ENCODE measurements at regions not wholly inside any gene's neighbourhood (a gene's known extent, or its start where the extent isn't known, plus 50 kb on each side); places are given as distances from the start of the nearest gene placed in this dataset.

GRCh38 chr6:22642254-22642653 is 72.9 kb downstream of the HDGFL1 start:
- no peak overlapping the region for H3K4me2 ChIP-seq (ENCODE audit: low read depth, low read length, poor library complexity, severe bottlenecking)
- H3K36me3 ChIP-seq (ENCODE audit: insufficient read depth, low read length): no peaks in the 10 kb centered on the region
- H3K27me3 ChIP-seq (ENCODE audit: insufficient read depth, low read length, poor library complexity, severe bottlenecking): no peaks in the 10 kb centered on the region
- no peak for TF ChIP-seq CTCF (conservative IDR thresholded peaks at IDR 0.05; ENCODE audit: low read length)
- TF ChIP-seq EZH2phosphoT487 (IDR thresholded peaks at IDR 0.05; ENCODE audit: borderline replicate concordance): no peak
- no peaks in the 10 kb centered on the region for H4K20me1 ChIP-seq (ENCODE audit: insufficient read depth, low read length, poor library complexity, severe bottlenecking)
- H3K79me2 ChIP-seq (ENCODE audit: insufficient read depth, low read length): no peaks in the 10 kb centered on the region
- no peak overlapping the region for H3K4me3 ChIP-seq (ENCODE audit: low read length, poor library complexity, severe bottlenecking)
- H3K4me1 ChIP-seq (ENCODE audit: insufficient read depth, low read length, poor library complexity, severe bottlenecking): no peaks in the 10 kb centered on the region
- no peaks in the 10 kb centered on the region for H3K9me3 ChIP-seq (ENCODE audit: insufficient read depth, low read depth, low read length)
- H3K9ac ChIP-seq (ENCODE audit: low read depth, low read length, poor library complexity, severe bottlenecking): no peak overlapping the region
- no peak overlapping the region for H2AFZ ChIP-seq (ENCODE audit: low read length)
- H3K9me2 ChIP-seq (replicated peaks; ENCODE audit: low read depth, low read length): no peaks in the 10 kb centered on the region
- H3F3A ChIP-seq (ENCODE audit: low read depth): no peaks in the 10 kb centered on the region

- H3K27me3 ChIP-seq (ENCODE audit: insufficient read depth, low read length, poor library complexity, severe bottlenecking): no peaks in the 10 kb centered on the region
- no peak overlapping the region for H3K9ac ChIP-seq (ENCODE audit: low read depth, low read length, poor library complexity, severe bottlenecking)
- H3K4me1 ChIP-seq (ENCODE audit: insufficient read depth, low read length, poor library complexity, severe bottlenecking): no peaks in the 10 kb centered on the region
- H3K36me3 ChIP-seq (ENCODE audit: insufficient read depth, low read length): no peaks in the 10 kb centered on the region
- H3K9me2 ChIP-seq (replicated peaks; ENCODE audit: low read depth, low read length): no peaks in the 10 kb centered on the region
- no peaks in the 10 kb centered on the region for H4K20me1 ChIP-seq (ENCODE audit: insufficient read depth, low read length, poor library complexity, severe bottlenecking)
- no peaks in the 10 kb centered on the region for H3K79me2 ChIP-seq (ENCODE audit: insufficient read depth, low read length)
- H2AFZ ChIP-seq (ENCODE audit: low read length): no peak overlapping the region
- no peak overlapping the region for H3K4me3 ChIP-seq (ENCODE audit: low read length, poor library complexity, severe bottlenecking)
- no peak overlapping the region for H3K4me2 ChIP-seq (ENCODE audit: low read depth, low read length, poor library complexity, severe bottlenecking)
- H3F3A ChIP-seq (ENCODE audit: low read depth): no peaks in the 10 kb centered on the region
- no peak for TF ChIP-seq EZH2phosphoT487 (IDR thresholded peaks at IDR 0.05; ENCODE audit: borderline replicate concordance)
- TF ChIP-seq CTCF (conservative IDR thresholded peaks at IDR 0.05; ENCODE audit: low read length): no peak
- no peaks in the 10 kb centered on the region for H3K9me3 ChIP-seq (ENCODE audit: insufficient read depth, low read depth, low read length)
These were observed 74.4 kb downstream of the HDGFL1 start for GRCh38 chr6:22643780-22644179.

GRCh38 chr6:22647719-22648118 is 78.4 kb downstream of the HDGFL1 start:
- Histone ChIP-seq H3K36me3 (ENCODE audit: insufficient read depth, low read length) (no peaks in the 10 kb centered on the region), H3K79me2 (ENCODE audit: insufficient read depth, low read length) (no peaks in the 10 kb centered on the region), H3K9me2 (replicated peaks; ENCODE audit: low read depth, low read length) (no peaks in the 10 kb centered on the region), H3K4me1 (ENCODE audit: insufficient read depth, low read length, poor library complexity, severe bottlenecking) (no peaks in the 10 kb centered on the region), H4K20me1 (ENCODE audit: insufficient read depth, low read length, poor library complexity, severe bottlenecking) (no peaks in the 10 kb centered on the region), H3K9me3 (ENCODE audit: insufficient read depth, low read depth, low read length) (no peaks in the 10 kb centered on the region), H3K27me3 (ENCODE audit: insufficient read depth, low read length, poor library complexity, severe bottlenecking) (no peaks in the 10 kb centered on the region), H3K4me2 (ENCODE audit: low read depth, low read length, poor library complexity, severe bottlenecking) (no peak overlapping the region), H2AFZ (ENCODE audit: low read length) (no peak overlapping the region), H3K4me3 (ENCODE audit: low read length, poor library complexity, severe bottlenecking) (no peak overlapping the region), H3K9ac (ENCODE audit: low read depth, low read length, poor library complexity, severe bottlenecking) (no peak overlapping the region), H3F3A (ENCODE audit: low read depth) (no peaks in the 10 kb centered on the region)
- TF ChIP-seq EZH2phosphoT487 (IDR thresholded peaks at IDR 0.05; ENCODE audit: borderline replicate concordance) (no peak), CTCF (conservative IDR thresholded peaks at IDR 0.05; ENCODE audit: low read length) (no peak)

Data from Loucy (cell line).